Activated CD4-positive, alpha-beta T cell treated with anti-CD3 and anti-CD28 coated beads, Interleukin-2, amount 50 U/mL, for 16 hours (primary cell): ENCODE measurements at regions not wholly inside any gene's neighbourhood (a gene's known extent, or its start where the extent isn't known, plus 50 kb on each side); places are given as distances from the start of the nearest gene placed in this dataset.
A peak's percentile ranks its signal among the peaks of the same experiment; 100 is the strongest.
"Not testable (repeated sequence)": the region's sequence is repeated elsewhere in the genome, so short reads cannot be mapped to it uniquely, and the experiment has no call there.

Experiments used
- DNase-seq: peaks from one replicate; pipeline ENCODE4 v3.0.0-alpha.2; 2020

GRCh38 chr13:99693852-99694611 is 192.8 kb downstream of the TM9SF2 start:
- DNase-seq, result no peak

GRCh38 chr13:99693351-99693750 is 192.1 kb downstream of the TM9SF2 start:
- no peak for DNase-seq

- no peak for DNase-seq
Measured at GRCh38 chr13:99692854-99693253, 191.6 kb downstream of the TM9SF2 start.

GRCh38 chr13:99691552-99691951 is 190.3 kb downstream of the TM9SF2 start:
- DNase-seq, result no peak

GRCh38 chr13:99690426-99691174 is 189.3 kb downstream of the TM9SF2 start:
- DNase-seq, result no peak

- no peak for DNase-seq
Measured at GRCh38 chr13:99689955-99690354, 188.7 kb downstream of the TM9SF2 start.

- DNase-seq, result peak; percentile 6
Measured at GRCh38 chr13:99688776-99689175, 187.5 kb downstream of the TM9SF2 start.

GRCh38 chr13:99687723-99688397 is 186.6 kb downstream of the TM9SF2 start:
- no peak for DNase-seq

- DNase-seq, result no peak
Measured at GRCh38 chr13:99686944-99687411, 185.7 kb downstream of the TM9SF2 start.

- no peak for DNase-seq
Measured at GRCh38 chr13:99686157-99686572, 184.9 kb downstream of the TM9SF2 start.

- DNase-seq, result no peak
Measured at GRCh38 chr13:99681695-99682094, 180.4 kb downstream of the TM9SF2 start.

GRCh38 chr13:99677116-99677951 is 176.1 kb downstream of the TM9SF2 start:
- no peak for DNase-seq

GRCh38 chr13:99671746-99672145 is 170.5 kb downstream of the TM9SF2 start:
- no peak for DNase-seq

- not testable (repeated sequence) for DNase-seq
Measured at GRCh38 chr13:99669096-99669495, 167.8 kb downstream of the TM9SF2 start.

- DNase-seq, result no peak
Measured at GRCh38 chr13:99666146-99666805, 165.0 kb downstream of the TM9SF2 start.

GRCh38 chr13:99665711-99666110 is 164.4 kb downstream of the TM9SF2 start:
- no peak for DNase-seq

GRCh38 chr13:99663908-99664307 is 162.6 kb downstream of the TM9SF2 start:
- no peak for DNase-seq

- DNase-seq, result no peak
Measured at GRCh38 chr13:99663185-99663825, 162.0 kb downstream of the TM9SF2 start.

GRCh38 chr13:99662678-99663077 is 161.4 kb downstream of the TM9SF2 start:
- no peak for DNase-seq

- no peak for DNase-seq
Measured at GRCh38 chr13:99661791-99662190, 160.5 kb downstream of the TM9SF2 start.

- DNase-seq, result no peak
Measured at GRCh38 chr13:99659866-99660554, 158.7 kb downstream of the TM9SF2 start.
